ENCODE measurements at regions not wholly inside any gene's neighbourhood (a gene's known extent, or its start where the extent isn't known, plus 50 kb on each side); places are given as distances from the start of the nearest gene placed in this dataset.

GRCh38 chr21:17462276-17462981, 50.4 kb upstream of the CXADR start:
- 92% methylated on average over 4 of the region's 16 CpGs for WGBS (ENCODE audit: insufficient coverage)
- CTCF ChIA-PET = no interaction called here
- Histone ChIP-seq H3K4me1 (ENCODE audit: control extremely low read depth in 1 of 4, control insufficient read depth in 4 of 4, insufficient read depth in 4 of 4, low read length in 3 of 4) (no peaks in the 10 kb centered on the region), H3K9me3 (ENCODE audit: control extremely low read depth in 1 of 5, control insufficient read depth in 4 of 5, insufficient read depth in 2 of 5, low read depth in 1 of 5, low read length in 4 of 5) (no peaks in the 10 kb centered on the region), H3K36me3 (ENCODE audit: control insufficient read depth in 4 of 4, insufficient read depth in 4 of 4, low read length in 3 of 4) (no peaks in the 10 kb centered on the region), H3K4me3 (ENCODE audit: control insufficient read depth in 1 of 7, extremely low read depth in 1 of 7, insufficient read depth in 4 of 7, low read depth in 2 of 7, low read length in 6 of 7) (no peak overlapping the region), H3K27ac (ENCODE audit: insufficient read depth in 1 of 2, low read depth in 1 of 2, low read length in 2 of 2, poor library complexity in 1 of 2, severe bottlenecking in 2 of 2) (no peak overlapping the region), H3K27me3 (replicated peaks in 2 of 5; ENCODE audit: control insufficient read depth in 4 of 5, insufficient read depth in 5 of 5, low read length in 4 of 5) (no peaks in the 10 kb centered on the region)
- POLR2A ChIA-PET = interaction anchor here (0.7 kb wide), 1 partner anchor 61 kb away, joined by 3 read pairs; no protein-coding TSS in a partner anchor
- peak in 2 of 3 donors; percentile 9 to 54 for DNase-seq
